NCI-H2196 treated with DMSO at 0.1 percent for 48 hours (cell line): ENCODE measurements at regions not wholly inside any gene's neighbourhood (a gene's known extent, or its start where the extent isn't known, plus 50 kb on each side); places are given as distances from the start of the nearest gene placed in this dataset.
"Not testable (repeated sequence)": the region's sequence is repeated elsewhere in the genome, so short reads cannot be mapped to it uniquely, and the experiment has no call there.

ENCODE experiments used
- DNase-seq: peaks from one replicate; lab custom pipeline; 2025; ENCODE audit not compliant: unreplicated experiment; lab: John Stamatoyannopoulos, UW

GRCh38 chr4:180285796-180286195 is 1957.4 kb upstream of the TENM3 start:
- DNase-seq = no peak

- DNase-seq = no peak
Measured at GRCh38 chr4:180292339-180292738, 1950.9 kb upstream of the TENM3 start.

- DNase-seq = no peak
Measured at GRCh38 chr4:180296036-180296599, 1947.1 kb upstream of the TENM3 start.

- no peak for DNase-seq
Measured at GRCh38 chr4:180304321-180304720, 1938.9 kb upstream of the TENM3 start.

GRCh38 chr4:180310616-180311015 is 1932.6 kb upstream of the TENM3 start:
- DNase-seq = no peak

GRCh38 chr4:180314972-180315371 is 1928.2 kb upstream of the TENM3 start:
- no peak for DNase-seq

GRCh38 chr4:180330521-180330920 is 1912.7 kb upstream of the TENM3 start:
- DNase-seq = no peak

- DNase-seq = no peak
Measured at GRCh38 chr4:180333162-180333561, 1910.0 kb upstream of the TENM3 start.

GRCh38 chr4:180335566-180335965 is 1907.6 kb upstream of the TENM3 start:
- no peak for DNase-seq

- no peak for DNase-seq
Measured at GRCh38 chr4:180336494-180337090, 1906.6 kb upstream of the TENM3 start.

GRCh38 chr4:180341926-180342325 is 1901.3 kb upstream of the TENM3 start:
- DNase-seq = no peak

- no peak for DNase-seq
Measured at GRCh38 chr4:180350901-180351300, 1892.3 kb upstream of the TENM3 start.

- DNase-seq = no peak
Measured at GRCh38 chr4:180356766-180357165, 1886.4 kb upstream of the TENM3 start.

GRCh38 chr4:180360113-180360512 is 1883.1 kb upstream of the TENM3 start:
- not testable (repeated sequence) for DNase-seq

- DNase-seq = no peak
Measured at GRCh38 chr4:180363815-180364214, 1879.4 kb upstream of the TENM3 start.

GRCh38 chr4:180372691-180373090 is 1870.5 kb upstream of the TENM3 start:
- no peak for DNase-seq

GRCh38 chr4:180377741-180378140 is 1865.5 kb upstream of the TENM3 start:
- no peak for DNase-seq

- DNase-seq = no peak
Measured at GRCh38 chr4:180380733-180381132, 1862.5 kb upstream of the TENM3 start.

- DNase-seq = no peak
Measured at GRCh38 chr4:180391613-180392012, 1851.6 kb upstream of the TENM3 start.

GRCh38 chr4:180394312-180394711 is 1848.9 kb upstream of the TENM3 start:
- DNase-seq = no peak

- no peak for DNase-seq
Measured at GRCh38 chr4:180394730-180395129, 1848.5 kb upstream of the TENM3 start.

- no peak for DNase-seq
Measured at GRCh38 chr4:180398564-180398963, 1844.6 kb upstream of the TENM3 start.

GRCh38 chr4:180407275-180407885 is 1835.8 kb upstream of the TENM3 start:
- DNase-seq = no peak
